ENCODE measurements at regions not wholly inside any gene's neighbourhood (a gene's known extent, or its start where the extent isn't known, plus 50 kb on each side); places are given as distances from the start of the nearest gene placed in this dataset.

- Histone ChIP-seq H3K27ac (ENCODE audit: low read depth) (no peak overlapping the region), H3K79me2 (replicated peaks; ENCODE audit: insufficient read depth) (no peaks in the 10 kb centered on the region), H3K4me3 (no peak overlapping the region), H3F3A (replicated peaks; ENCODE audit: low read depth) (no peaks in the 10 kb centered on the region), H3K9me2 (ENCODE audit: insufficient read depth) (no peaks in the 10 kb centered on the region), H4K20me1 (replicated peaks; ENCODE audit: insufficient read depth) (no peaks in the 10 kb centered on the region), H3K36me3 (ENCODE audit: insufficient read depth) (no peaks in the 10 kb centered on the region), H3K4me2 (no peak overlapping the region), H3K27me3 (ENCODE audit: insufficient read depth) (no peaks in the 10 kb centered on the region), H3K4me1 (ENCODE audit: insufficient read depth) (no peaks in the 10 kb centered on the region), H2AFZ (no peak overlapping the region)
- no peak for TF ChIP-seq EZH2 (IDR thresholded peaks at IDR 0.05; ENCODE audit: low read depth, unreplicated experiment)
- TF ChIP-seq REST (IDR thresholded peaks at IDR 0.05; ENCODE audit: unreplicated experiment), result no peak
- no peak for TF ChIP-seq ZNF331 (CRISPR knock-in tag; IDR thresholded peaks at IDR 0.05; ENCODE audit: low read depth)
- no peak for TF ChIP-seq ZNF462 (CRISPR knock-in tag; IDR thresholded peaks at IDR 0.05)
- no peak for TF ChIP-seq POLR2AphosphoS5 (IDR thresholded peaks at IDR 0.05; ENCODE audit: low read depth)
- no peak for TF ChIP-seq NANOG (IDR thresholded peaks at IDR 0.05; ENCODE audit: borderline replicate concordance)
- TF ChIP-seq CREB1 (CRISPR knock-in tag; IDR thresholded peaks at IDR 0.05; ENCODE audit: low read depth), result no peak
- TF ChIP-seq EZH2phosphoT487 (IDR thresholded peaks at IDR 0.05; ENCODE audit: unreplicated experiment), result no peak
- TF ChIP-seq STAT1 (IDR thresholded peaks at IDR 0.05; ENCODE audit: unreplicated experiment), result no peak
- no peak for TF ChIP-seq CTCF (conservative IDR thresholded peaks at IDR 0.05; ENCODE audit: low read depth in 2 of 2)
- TF ChIP-seq JUNB (IDR thresholded peaks at IDR 0.05; ENCODE audit: unreplicated experiment), result no peak
- no peak for TF ChIP-seq ZNF114 (CRISPR knock-in tag; IDR thresholded peaks at IDR 0.05)
- TF ChIP-seq ETS1 (IDR thresholded peaks at IDR 0.05), result no peak
- H3K4me1 Mint-ChIP-seq, result no peaks in the 10 kb centered on the region; the same call in 2 of the 3 replicates
- H3K27me3 Mint-ChIP-seq (ENCODE audit: insufficient read depth, low read depth, poor library complexity), result peaks cover 2% of the 10 kb centered on the region
- H3K27ac Mint-ChIP-seq, result peak overlapping the region; percentile 5; the same call in 1 of the 2 replicates
- H3K4me3 Mint-ChIP-seq, result no peak overlapping the region
- ATAC-seq (no peak), DNase-seq (ENCODE audit: low spot score) (no peak)
- no peaks in the 10 kb centered on the region for H3K36me3 Mint-ChIP-seq (ENCODE audit: low read depth)
- H3K9me3 Mint-ChIP-seq, result peaks cover 1% of the 10 kb centered on the region; the same call in 2 of the 3 replicates
Measured at GRCh38 chr17:71938340-71939010, 182.3 kb upstream of the SOX9 start.

Measured in GM23338 (cell line).